Left ventricle myocardium superior (tissue), 1 donor: ENCODE measurements at regions not wholly inside any gene's neighbourhood (a gene's known extent, or its start where the extent isn't known, plus 50 kb on each side); places are given as distances from the start of the nearest gene placed in this dataset.

Experiments
- ATAC-seq: fragments of 200-7000 bp; cut with Tn5 transposase; one replicate; pipeline ENCODE4 v1.9.1; 2020; ENCODE audit warnings: mild to moderate bottlenecking, moderate library complexity
- DNase-seq: peaks from one replicate; pipeline ENCODE4 v3.0.0-alpha.2; 2020
- intact Hi-C: fragments of 100-400 bp; cut with micrococcal nuclease; formaldehyde crosslinking; loops from one replicate; pipeline ENCODE4 v1.11.0; 2022
- donor health status: DM: no; HTN: yes; CAD: no; lungs with severe emphysema.

DNA sequence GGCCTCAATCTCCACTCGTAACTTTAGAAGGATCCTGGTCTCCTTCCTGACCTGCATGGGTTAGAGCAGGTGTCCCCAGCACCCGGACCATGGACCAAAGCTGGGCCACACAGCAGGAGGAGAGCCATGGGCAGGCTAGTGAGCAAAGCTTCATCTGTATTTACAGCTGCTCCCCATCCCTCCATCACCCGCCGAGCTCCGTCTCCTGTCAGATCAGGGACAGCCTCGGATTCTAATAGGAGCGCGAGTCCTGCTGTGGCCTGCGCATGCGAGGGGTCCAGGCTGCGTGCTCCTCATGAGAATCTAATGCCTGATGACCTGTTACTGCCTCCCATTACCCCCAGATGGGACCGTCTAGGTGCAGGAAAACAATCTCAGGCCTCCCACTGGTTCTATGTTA, 297.7 kb upstream of the SALL3 start:
- no peak for DNase-seq
- intact Hi-C loops = no loop called here
- ATAC-seq = no peak

GRCh38 chr18:78682716-78683115, 296.9 kb upstream of the SALL3 start:
- DNase-seq (no peak), ATAC-seq (no peak)
- intact Hi-C loops = no loop called here

DNA sequence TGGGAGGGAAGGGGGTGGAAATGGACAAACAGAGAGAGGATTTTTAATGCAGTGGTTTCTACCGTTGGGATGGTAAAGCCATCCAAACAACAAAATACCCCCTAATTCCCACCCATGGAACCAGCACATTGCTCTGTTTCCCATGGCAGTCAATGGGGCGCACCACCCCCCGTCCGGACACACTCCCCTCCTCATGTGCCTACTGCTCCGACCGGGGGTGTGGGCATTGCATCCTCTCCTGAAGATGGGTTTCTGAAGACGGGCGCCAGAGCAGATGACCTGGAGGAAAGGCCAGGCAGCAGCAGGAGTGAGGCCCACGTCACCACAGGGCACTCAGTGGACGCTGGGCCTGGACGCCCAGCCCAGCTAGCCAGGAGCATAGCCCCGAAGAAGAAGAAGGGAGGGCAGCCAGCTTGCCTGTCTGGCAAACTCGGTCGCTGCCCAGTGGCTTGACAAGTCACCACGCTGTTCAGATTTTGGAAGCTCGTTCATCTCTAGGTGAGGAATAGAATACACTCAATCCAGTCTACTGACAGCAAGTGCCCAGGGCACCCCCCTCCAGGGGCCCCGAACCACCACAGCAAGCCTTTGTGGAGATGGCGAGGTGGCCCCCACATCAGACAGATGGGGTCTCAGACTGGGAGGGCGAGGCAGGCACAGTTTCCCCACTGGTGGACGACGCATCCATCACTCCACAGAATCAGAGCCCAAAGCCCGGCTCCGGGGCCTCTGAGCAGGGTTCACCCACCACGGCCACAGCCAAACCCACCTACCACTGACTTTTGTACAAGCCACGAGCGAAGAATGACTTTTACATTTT, 296.2 kb upstream of the SALL3 start:
- no peak for ATAC-seq
- intact Hi-C loops = no loop called here

GRCh38 chr18:78685250-78685979, 294.2 kb upstream of the SALL3 start:
- ATAC-seq (no peak), DNase-seq (no peak)
- intact Hi-C loops = no loop called here

More for the DNA sequence above, 296.2 kb upstream of the SALL3 start:
- no peak for DNase-seq

DNA sequence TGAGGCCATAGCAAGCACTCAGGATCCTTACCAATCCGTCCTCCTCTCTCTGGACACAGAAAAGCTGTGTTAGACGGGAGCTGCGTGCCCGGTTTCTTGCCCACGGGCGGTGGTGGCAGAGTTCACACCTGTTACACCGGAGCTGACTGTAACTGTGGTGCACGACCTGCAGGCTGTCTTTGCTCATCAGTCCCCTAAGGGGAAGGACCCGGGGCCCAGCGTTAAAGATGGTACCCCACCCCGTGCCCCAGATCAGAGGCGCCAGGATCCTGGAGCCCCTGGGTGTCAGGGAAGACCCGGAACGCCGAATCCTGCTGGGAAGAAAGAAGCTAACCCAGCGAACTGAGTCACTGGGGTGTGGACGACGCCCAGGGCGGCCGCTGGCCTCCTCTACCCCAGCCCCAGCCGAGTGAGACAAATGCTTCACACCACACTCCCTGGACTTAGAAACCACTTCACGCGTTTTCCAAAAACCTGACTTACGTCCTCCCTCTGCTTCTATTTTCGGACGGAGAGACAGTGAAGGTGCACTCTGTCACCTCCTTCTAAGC, 293.6 kb upstream of the SALL3 start:
- intact Hi-C loops = no loop called here
- DNase-seq (no peak), ATAC-seq (no peak)

DNA sequence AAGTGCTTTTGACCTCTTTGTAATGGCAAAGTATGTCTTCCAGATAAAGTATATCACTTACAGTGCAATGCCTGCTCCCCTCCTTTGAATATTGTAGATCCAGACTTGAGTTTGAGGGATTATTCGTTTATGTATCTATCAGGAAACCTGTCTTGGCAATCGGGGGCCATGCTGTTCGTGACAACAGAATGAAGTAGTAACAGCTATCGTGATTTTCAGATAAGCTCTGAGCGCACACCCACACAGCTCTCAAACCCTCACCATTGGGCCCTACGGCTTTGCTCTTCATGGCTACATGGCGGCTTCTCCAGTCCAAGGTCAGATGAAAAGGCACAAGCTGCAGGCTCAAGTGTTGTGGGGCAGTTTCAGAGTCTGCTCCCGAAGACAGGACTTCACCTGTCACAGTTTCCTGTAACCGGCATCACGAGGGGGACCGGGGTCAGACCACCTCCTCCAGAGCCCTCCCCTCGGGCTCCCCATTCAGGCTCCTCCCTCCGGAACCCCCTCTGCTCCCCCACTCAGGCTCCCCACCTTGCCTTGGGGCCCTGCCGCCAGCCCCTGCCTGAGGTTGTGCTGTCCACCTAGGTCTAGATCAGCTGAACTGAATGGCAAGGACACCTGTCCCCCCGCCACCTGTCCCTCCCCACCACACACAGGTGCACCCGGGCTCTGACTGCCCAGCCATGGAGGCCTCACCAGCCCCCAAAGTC, 292.5 kb upstream of the SALL3 start:
- no peak for ATAC-seq
- no peak for DNase-seq
- intact Hi-C loops = no loop called here

DNA sequence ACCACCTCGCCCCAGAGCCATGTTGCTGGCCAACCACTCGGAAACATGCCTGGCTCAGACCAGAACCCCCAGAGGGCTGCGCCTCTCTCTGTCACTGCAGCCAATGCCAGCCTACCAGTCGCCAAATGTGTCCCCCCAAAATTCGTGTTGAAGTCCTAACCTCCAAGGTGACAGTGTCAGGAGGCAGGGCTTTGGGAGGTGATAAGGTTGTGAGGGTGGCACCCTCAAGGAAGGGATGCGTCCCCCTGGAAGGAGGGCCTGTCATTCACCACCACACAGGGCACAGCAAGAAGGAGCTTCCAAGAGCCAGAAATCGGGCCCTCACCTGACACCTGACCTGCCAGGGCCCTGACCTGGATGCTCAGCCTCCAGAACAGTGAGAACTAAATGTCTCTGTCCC, 291.9 kb upstream of the SALL3 start:
- intact Hi-C loops = no loop called here
- DNase-seq (no peak), ATAC-seq (no peak)

DNA sequence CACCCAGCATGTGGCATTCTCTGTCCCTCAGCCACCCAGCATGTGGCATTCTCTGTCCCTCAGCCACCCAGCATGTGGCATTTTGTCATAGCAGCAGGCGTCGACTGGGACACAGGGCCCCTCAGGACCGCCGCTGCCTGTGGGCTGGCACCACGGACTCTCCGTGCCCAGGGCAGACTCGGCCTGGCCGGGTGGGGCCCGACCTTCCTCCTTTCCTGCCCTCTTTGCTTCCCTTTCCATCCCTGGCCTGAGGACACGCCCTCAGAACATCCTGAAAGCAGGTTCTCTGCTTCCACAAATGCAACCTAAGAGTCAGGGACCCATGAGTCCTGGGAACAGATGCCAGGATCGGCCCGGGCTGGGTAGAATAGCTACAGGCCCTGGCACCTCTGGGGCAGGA, 291.4 kb upstream of the SALL3 start:
- ATAC-seq (no peak), DNase-seq (no peak)
- intact Hi-C loops = no loop called here

DNA sequence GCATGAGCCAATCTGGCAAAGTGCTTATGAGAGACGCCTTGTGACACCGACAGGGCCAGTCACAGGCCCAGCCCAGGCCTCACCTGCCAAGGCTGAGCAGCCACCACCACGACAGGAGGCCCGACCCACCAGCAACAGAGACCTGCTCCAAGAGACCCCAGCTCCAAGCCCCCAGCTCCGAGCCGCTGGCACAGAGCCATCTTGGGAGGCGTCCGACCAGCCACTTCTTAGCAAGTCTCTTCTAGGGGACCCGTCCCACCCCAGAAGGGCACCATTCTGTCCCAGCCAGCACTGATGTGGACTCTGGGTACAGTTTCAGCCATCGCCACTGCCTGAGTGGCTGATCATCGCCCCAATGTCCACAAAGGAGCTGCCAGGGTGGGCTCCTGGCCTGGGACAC, 290.7 kb upstream of the SALL3 start:
- no peak for DNase-seq
- ATAC-seq = no peak
- intact Hi-C loops = no loop called here

DNA sequence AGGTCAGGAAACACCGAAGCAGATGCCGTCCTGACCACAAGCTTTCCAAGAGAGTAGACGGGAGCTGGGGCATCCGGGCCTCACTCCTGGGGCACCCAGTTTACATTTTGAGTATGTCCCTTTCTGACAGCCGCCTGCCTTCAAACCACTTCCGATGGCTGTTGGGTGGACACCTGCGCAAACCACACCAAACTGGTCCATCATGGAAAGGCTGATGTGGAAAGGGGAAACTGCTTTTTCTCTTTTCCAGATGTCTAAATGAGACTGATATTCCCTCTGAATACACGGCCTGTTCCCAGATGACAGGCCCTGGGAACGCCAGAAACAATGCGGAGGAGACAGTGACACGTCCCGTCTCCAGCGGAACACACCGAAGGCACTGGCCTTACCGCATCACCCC, 290.0 kb upstream of the SALL3 start:
- intact Hi-C loops = no loop called here
- ATAC-seq = no peak

GRCh38 chr18:78692105-78692504, 287.5 kb upstream of the SALL3 start:
- DNase-seq (no peak), ATAC-seq (no peak)
- intact Hi-C loops = no loop called here

More for the DNA sequence above, 290.0 kb upstream of the SALL3 start:
- DNase-seq = no peak

DNA sequence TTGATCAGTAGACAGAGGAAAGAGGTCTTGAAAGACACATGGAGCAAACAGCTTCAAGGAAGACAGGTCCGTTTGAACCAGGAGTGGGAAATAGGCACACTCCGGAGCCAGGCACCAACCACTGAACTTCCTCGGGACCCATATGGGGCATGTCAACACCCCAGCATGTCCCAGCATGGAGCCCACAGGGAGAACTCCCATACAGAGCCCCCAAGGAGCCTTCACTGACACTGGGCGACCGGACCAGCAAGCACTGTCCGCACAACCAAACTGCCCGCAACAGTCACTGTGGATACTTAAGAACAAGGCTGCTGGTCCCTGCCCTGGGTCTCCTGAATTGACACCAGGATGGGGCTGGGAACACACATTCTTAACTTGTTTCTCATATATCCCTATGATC, 286.2 kb upstream of the SALL3 start:
- intact Hi-C loops = no loop called here
- DNase-seq (no peak), ATAC-seq (no peak)

DNA sequence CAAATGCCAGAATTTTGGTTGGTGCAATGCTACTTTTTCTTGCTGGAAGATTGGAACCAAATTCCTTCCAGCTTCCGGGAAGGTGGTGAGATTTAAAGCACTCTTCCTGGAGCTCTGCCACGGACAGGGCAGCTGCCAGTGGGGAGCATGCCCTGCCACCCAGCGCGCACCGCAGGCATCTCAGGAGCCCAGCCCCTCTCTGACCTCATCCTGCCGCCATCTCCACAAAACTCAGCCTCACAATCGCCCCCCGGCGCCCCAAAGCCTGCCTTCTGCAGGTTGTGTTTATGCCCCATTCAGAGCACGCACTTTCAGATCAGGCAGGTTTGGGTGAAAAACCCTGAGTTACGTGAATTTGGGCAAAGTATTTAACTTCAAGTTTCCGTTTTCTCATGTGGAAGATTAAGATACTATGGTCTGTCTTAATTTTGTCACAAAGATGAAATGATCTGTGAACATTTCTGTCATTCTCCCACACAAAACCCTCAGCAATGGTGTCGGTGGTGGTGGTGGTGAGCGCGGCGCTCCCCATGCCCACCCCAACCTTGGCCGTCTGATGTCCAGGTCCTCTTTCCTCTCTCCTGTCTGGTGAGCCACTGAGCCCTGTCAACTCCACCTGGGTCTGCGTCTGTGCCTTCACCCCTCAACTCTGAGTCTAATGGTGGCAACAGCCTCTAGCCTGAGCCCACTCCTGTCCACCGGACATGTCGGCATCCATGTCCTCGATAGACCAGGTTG, 282.8 kb upstream of the SALL3 start:
- intact Hi-C loops = no loop called here
- DNase-seq (no peak), ATAC-seq (no peak)

DNA sequence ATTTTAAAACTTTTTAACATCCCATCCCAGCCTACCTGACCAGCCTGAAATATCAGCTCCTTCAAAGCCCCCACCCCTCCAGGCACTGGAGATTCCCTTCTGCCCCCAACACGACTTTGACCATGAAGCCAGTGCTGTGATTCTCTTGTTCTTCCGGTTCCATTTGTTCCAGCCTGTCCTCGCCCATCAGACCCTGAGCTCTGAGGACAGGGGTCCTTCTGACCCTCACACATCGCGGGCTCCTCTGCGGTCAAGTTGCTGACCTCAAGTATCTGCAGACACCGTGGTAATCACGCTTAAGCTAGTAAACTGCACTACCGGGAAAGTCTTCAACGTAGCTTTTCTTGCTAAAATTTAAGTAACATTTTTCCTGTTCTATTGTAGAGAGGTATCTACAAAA, 282.2 kb upstream of the SALL3 start:
- ATAC-seq (no peak), DNase-seq (no peak)
- intact Hi-C loops = no loop called here

DNA sequence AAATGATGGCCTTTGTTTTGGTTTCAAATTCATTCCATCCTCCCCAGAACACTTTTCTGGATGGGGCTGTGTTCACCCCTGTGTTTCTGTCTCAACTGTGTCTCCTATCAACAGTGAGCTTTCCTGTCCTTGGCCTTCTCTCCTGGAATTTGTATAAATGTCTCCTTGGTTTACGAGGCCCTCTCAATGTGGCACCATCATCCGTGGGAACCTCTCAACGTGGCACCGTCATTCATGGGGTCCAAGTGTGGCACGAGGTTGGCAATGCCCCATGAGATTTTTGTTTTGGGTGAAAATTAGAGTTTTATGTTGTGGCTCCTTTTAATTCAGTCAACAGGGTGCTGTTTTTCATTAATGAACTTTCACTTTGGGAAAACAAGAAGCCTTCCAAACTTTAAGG, 280.7 kb upstream of the SALL3 start:
- ATAC-seq (no peak), DNase-seq (no peak)
- intact Hi-C loops = no loop called here

DNA sequence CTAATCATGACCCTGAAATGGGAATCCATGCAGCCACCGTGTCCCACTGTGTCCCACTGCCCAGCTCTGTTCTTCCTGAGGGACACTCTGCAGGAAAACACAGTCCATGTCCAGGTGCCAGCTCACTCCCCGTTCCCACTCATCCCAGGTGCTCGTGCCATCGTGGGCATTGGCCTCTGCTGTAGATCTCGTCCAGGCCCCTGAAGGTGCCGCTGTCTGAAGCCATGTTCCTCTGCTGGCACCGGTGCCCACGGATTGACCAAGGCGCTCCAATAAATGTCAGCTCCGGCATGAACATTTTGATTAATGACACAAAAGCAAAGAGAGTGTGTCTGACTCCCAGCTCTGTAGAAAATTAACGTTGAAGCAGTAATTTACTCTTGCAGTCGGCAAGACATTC, 280.1 kb upstream of the SALL3 start:
- intact Hi-C loops = no loop called here
- no peak for ATAC-seq
- no peak for DNase-seq

DNA sequence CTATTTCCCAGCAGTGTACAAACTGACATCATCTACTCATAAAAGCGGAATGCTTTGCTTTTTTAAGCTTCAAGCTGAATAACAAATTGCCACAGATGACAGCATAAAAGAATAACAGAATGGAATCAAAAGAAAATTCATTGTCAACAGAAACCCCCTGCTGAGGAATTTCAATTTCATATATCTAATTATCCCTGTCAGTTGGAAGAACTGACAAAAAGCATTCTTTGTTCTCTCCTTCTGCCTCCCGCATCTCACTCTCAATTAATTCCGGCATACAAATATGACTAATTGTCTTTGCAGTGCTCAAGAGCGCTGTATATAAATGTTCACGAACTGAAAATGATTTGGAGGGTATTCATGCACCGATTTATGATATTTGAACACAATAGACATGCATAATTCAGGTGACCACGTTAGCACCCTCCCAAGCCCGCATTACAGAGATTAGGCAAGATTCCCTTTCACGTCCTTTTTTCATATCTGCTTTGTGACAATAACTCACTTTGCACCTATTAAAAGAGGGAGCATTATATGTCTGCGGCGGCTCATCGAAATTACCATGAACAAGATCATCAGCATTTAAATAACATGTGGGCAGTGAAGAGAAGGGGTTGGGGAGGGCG, 277.7 kb upstream of the SALL3 start:
- no peak for DNase-seq
- intact Hi-C loops = no loop called here
- ATAC-seq = no peak

DNA sequence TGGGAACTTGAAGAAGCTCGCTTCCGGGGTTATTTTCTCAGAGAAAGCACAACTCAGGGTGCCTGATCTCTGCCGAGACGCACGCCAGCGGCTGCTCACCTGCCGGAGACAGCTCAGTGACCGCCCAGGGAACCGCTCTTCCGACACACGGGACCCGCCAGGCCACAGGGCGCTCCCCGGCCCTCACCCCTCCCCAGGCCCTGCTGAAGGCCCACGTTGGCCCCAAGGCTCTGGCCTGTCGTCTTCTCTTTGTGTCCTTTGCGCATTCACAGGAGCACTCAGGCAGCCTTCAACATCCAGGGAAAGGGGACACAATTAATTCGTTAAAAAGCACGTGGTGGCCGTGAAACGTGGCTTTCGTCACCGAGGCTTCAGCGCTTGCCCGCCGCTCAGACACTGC, 276.3 kb upstream of the SALL3 start:
- ATAC-seq (no peak), DNase-seq (no peak)
- intact Hi-C loops = no loop called here

DNA sequence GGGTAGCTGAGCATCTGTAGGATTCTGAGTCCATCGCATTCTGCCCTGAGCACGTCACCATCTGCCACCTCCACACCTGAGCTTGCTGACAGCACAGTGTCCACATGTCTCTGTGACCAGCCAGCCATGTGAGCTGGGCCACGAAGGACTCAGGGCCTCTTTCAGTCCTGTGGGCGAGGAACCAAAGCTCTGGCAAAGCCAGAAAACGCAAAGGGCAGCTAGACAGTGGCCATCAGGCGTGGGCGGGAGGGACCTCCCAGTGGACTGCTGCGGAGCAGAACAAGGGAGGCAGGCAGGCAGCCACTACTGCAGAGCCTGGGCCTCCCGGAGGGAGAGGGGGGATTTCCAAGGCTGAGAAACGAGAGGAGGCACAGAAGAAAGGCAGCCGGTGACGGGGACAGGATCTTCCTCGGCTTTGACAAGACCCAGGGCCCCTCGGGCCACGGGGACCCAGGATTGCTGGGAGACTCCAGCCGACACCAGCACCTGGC, 274.6 kb upstream of the SALL3 start:
- intact Hi-C loops = no loop called here
- ATAC-seq = no peak
- no peak for DNase-seq
